GM23338 (cell line): ENCODE measurements at regions not wholly inside any gene's neighbourhood (a gene's known extent, or its start where the extent isn't known, plus 50 kb on each side); places are given as distances from the start of the nearest gene placed in this dataset.

ENCODE experiments used
- CREB1 ChIP-seq: fragments of 250-450 bp; sonication (Bioruptor Pico); IDR thresholded peaks from 2 replicates; pipeline ENCODE4 v1.5.0; 2020; ENCODE audit warnings: low read depth, mild to moderate bottlenecking, moderate library complexity
- EZH2 ChIP-seq: fragments of 200-600 bp; sonication (generic); IDR thresholded peaks from one replicate; pipeline ENCODE4 v1.8.0; 2017; ENCODE audit warnings: antibody characterized with exemption, mild to moderate bottlenecking, low read depth; ENCODE audit not compliant: unreplicated experiment
- EZH2phosphoT487 ChIP-seq: fragments of 200-600 bp; sonication (generic); IDR thresholded peaks from one replicate; pipeline ENCODE4 v1.8.1; 2018; ENCODE audit warnings: antibody characterized with exemption; ENCODE audit not compliant: unreplicated experiment
- JUNB ChIP-seq: IDR thresholded peaks from one replicate; pipeline ENCODE4 v1.6.1; 2016; ENCODE audit warnings: antibody characterized with exemption; ENCODE audit not compliant: unreplicated experiment
- NANOG ChIP-seq: IDR thresholded peaks from 2 replicates; pipeline ENCODE4 v1.6.1; 2016; ENCODE audit warnings: antibody characterized with exemption, borderline replicate concordance
- POLR2AphosphoS5 ChIP-seq: IDR thresholded peaks from 2 replicates; pipeline ENCODE4 v1.6.1; 2016; ENCODE audit warnings: antibody characterized with exemption, low read depth
- STAT1 ChIP-seq: IDR thresholded peaks from one replicate; pipeline ENCODE4 v1.6.1; 2016; ENCODE audit warnings: antibody characterized with exemption; ENCODE audit not compliant: unreplicated experiment
- ZNF331 ChIP-seq: fragments of 250-450 bp; sonication (Bioruptor Pico); IDR thresholded peaks from 2 replicates; pipeline ENCODE4 v1.5.0; 2020; ENCODE audit warnings: low read depth, mild to moderate bottlenecking, moderate library complexity
- TF ChIP-seq, protein P1 (sequence below), 2 experiments: fragments of 200-600 bp in 1 of 2; sonication (generic) in 1 of 2; conservative IDR thresholded peaks; 2 replicates each; pipeline versions ENCODE4 v1.5.1 to v1.6.1; 2016 to 2017; ENCODE audit warnings: antibody characterized with exemption in 2 of 2, low read depth in 2 of 2, mild to moderate bottlenecking in 2 of 2, moderate library complexity in 1 of 2
- TF ChIP-seq, protein P2 (sequence below): IDR thresholded peaks from one replicate; pipeline ENCODE4 v1.6.1; 2018; ENCODE audit warnings: antibody characterized with exemption; ENCODE audit not compliant: unreplicated experiment
- TF ChIP-seq, protein P3 (sequence below): IDR thresholded peaks from 2 replicates; pipeline ENCODE4 v1.6.1; 2016; ENCODE audit warnings: antibody characterized with exemption

DNA sequence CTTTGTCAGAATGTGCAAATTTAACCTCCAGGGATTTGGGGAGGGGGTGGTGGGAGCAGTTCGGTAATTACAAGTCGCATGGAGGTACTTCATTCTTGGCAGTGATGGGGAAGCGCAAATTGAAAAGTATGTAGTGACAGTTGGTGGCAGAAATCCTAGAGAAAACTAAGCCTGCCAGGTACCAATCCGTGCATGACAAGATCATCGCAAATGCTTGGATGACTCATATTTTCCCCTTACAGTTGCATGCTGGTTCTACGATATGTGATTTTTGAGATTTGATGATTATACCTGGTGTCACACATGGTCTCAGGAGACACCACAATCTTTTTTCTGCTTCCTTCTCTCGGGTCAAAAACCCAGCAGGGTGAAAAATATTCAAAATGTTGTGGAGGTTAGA, 479.7 kb upstream of the ID2 start:
- TF ChIP-seq, protein P1, sequence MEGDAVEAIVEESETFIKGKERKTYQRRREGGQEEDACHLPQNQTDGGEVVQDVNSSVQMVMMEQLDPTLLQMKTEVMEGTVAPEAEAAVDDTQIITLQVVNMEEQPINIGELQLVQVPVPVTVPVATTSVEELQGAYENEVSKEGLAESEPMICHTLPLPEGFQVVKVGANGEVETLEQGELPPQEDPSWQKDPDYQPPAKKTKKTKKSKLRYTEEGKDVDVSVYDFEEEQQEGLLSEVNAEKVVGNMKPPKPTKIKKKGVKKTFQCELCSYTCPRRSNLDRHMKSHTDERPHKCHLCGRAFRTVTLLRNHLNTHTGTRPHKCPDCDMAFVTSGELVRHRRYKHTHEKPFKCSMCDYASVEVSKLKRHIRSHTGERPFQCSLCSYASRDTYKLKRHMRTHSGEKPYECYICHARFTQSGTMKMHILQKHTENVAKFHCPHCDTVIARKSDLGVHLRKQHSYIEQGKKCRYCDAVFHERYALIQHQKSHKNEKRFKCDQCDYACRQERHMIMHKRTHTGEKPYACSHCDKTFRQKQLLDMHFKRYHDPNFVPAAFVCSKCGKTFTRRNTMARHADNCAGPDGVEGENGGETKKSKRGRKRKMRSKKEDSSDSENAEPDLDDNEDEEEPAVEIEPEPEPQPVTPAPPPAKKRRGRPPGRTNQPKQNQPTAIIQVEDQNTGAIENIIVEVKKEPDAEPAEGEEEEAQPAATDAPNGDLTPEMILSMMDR (conservative IDR thresholded peaks at IDR 0.05; ENCODE audit: low read depth in 2 of 2): no peak
- TF ChIP-seq EZH2phosphoT487 (no peak), EZH2 (no peak), STAT1 (no peak), POLR2AphosphoS5 (no peak), ZNF331 (CRISPR knock-in tag) (no peak), CREB1 (CRISPR knock-in tag) (no peak), JUNB (no peak), NANOG (no peak)
- TF ChIP-seq, protein P2, sequence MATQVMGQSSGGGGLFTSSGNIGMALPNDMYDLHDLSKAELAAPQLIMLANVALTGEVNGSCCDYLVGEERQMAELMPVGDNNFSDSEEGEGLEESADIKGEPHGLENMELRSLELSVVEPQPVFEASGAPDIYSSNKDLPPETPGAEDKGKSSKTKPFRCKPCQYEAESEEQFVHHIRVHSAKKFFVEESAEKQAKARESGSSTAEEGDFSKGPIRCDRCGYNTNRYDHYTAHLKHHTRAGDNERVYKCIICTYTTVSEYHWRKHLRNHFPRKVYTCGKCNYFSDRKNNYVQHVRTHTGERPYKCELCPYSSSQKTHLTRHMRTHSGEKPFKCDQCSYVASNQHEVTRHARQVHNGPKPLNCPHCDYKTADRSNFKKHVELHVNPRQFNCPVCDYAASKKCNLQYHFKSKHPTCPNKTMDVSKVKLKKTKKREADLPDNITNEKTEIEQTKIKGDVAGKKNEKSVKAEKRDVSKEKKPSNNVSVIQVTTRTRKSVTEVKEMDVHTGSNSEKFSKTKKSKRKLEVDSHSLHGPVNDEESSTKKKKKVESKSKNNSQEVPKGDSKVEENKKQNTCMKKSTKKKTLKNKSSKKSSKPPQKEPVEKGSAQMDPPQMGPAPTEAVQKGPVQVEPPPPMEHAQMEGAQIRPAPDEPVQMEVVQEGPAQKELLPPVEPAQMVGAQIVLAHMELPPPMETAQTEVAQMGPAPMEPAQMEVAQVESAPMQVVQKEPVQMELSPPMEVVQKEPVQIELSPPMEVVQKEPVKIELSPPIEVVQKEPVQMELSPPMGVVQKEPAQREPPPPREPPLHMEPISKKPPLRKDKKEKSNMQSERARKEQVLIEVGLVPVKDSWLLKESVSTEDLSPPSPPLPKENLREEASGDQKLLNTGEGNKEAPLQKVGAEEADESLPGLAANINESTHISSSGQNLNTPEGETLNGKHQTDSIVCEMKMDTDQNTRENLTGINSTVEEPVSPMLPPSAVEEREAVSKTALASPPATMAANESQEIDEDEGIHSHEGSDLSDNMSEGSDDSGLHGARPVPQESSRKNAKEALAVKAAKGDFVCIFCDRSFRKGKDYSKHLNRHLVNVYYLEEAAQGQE: no peak
- TF ChIP-seq, protein P3, sequence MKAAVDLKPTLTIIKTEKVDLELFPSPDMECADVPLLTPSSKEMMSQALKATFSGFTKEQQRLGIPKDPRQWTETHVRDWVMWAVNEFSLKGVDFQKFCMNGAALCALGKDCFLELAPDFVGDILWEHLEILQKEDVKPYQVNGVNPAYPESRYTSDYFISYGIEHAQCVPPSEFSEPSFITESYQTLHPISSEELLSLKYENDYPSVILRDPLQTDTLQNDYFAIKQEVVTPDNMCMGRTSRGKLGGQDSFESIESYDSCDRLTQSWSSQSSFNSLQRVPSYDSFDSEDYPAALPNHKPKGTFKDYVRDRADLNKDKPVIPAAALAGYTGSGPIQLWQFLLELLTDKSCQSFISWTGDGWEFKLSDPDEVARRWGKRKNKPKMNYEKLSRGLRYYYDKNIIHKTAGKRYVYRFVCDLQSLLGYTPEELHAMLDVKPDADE: no peak
